ENCODE measurements at regions not wholly inside any gene's neighbourhood (a gene's known extent, or its start where the extent isn't known, plus 50 kb on each side); places are given as distances from the start of the nearest gene placed in this dataset.

DNA sequence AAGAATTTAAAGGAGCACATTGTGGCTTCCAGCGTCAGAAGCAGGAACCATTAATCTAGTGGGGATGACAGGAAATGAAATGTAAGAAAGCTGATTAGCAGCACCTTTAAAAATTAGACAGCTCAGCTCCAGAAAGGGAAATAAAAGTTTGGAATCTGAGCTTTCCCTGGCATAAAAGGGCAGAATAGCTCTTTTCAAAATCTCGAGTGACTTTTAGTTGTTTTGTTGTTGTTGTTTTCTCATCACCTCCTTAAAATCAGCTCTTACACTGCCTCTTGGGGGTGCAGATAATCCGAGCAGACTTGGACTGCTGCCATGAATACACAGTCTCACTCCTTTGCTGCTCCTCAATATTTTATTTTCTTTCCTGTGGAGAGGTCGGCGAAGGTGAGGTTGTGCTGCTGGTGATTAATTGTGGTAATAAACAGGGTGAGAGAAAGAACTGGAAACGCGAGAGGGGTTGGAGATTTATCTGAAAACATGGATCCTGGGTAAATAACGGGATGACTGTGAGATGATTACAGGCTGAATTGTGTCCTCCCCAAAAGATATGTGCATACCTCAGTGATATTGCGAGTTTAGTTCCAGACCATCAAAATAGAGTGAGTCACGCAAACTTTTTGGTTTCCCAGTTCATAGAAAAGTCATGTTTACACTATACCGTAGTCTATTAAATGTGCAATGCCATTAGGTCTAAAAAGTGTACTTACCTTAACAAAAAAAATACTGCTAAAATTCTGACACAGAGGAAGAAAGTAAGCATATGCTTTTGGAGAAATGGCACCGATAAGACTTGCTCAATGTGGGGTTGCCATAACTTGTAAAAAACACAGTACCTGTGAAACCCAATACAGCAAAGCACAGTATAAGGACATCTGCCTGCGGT lies 787.7 kb downstream of the UQCRFS1 start:
- no peak for DNase-seq

DNA sequence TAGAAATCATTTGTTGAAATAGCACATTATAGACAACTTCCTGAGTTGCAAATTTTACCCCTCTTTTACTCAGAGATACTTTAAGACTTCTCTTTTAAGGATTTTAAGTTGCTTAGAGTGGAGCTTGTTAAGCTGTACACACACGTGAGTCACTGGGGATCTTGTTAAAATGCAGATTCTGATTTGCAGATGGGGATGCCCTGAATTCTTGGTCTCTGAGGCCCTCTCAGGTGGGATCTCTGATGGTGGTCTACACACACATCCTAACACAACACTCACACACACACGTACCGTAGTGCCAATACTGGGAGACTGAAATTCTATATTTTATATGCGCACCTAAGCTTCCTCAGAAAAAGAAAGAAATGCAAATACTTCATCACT lies 788.3 kb downstream of the UQCRFS1 start:
- no peak for DNase-seq

DNA sequence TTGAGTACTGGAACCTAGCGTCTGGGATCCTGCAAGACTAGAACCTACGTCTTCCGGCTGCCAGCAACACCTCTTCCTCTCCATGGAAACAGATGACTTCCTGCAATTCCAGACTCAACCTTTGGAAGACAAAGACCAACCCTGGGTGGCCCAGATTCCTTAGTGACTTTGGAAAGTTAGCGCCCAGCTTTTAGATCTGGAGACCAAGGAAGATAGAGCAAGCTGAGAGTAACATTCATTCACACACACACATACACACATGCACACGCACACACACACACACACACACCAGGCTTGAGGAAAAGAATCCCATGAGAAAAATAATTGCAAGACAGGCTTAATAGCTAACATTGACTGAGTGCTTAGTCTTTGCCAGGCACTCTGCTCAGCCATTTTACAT lies 788.9 kb downstream of the UQCRFS1 start:
- DNase-seq, result no peak

DNA sequence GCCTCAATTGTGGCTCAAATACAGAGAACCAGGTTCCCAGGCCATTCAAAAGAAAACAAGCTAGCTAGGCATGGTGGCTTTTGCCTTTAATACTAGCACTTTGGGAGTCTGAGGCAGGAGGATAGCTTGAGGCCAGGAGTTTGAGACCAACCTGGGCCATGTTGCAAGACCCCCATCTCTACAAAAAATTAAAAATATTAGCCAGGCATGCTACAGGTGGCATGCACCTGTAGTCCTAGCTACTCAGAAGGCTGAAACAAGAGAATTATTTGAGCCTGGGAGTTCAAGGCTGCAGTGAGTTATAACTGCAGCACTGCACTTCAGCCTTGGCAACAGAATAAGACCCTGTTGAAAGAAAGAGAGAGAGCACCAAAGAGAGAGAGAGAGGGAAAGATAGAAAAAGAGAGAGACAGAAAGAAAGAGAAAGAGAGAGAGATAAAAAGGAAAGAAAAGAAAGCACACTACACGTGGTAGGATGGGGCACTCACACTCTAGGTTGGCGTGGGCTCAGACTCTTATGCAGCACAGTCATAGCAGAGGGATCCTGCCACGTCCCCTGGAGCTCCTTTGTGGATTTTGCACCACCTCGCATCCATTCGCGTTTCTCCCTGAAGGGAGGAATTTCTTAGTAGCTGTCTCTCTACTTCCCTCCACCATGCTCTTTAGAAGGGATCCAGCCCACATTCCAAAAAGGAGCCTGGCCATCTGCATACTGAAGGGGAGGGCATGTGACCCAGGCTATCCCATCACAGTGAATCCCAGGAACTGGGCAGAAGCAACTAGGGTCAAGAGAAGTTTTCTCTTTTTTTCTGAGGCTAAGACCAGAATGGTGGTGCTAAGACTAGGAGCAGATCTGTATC lies 789.9 kb downstream of the UQCRFS1 start:
- DNase-seq, result no peak

DNA sequence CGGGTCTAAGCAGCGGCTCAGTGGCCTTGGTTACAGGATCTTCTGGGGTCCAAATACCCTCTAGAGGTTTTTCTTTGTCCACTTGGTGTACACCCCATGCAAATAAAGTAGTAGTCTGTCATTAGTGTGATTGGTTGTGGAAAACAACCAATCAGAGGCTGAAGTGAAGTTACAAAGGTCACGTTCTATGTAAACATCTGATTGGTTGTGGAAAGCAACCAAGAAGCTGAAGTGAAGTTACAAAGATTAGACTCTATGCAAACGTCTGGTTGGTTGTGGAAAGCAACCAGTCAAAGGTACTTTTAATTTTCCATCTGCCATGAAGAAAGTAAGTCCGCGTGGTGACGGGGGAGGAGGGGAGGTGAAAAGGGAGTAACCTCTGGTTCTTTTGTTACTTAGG lies 790.9 kb downstream of the UQCRFS1 start:
- DNase-seq, result no peak

DNA sequence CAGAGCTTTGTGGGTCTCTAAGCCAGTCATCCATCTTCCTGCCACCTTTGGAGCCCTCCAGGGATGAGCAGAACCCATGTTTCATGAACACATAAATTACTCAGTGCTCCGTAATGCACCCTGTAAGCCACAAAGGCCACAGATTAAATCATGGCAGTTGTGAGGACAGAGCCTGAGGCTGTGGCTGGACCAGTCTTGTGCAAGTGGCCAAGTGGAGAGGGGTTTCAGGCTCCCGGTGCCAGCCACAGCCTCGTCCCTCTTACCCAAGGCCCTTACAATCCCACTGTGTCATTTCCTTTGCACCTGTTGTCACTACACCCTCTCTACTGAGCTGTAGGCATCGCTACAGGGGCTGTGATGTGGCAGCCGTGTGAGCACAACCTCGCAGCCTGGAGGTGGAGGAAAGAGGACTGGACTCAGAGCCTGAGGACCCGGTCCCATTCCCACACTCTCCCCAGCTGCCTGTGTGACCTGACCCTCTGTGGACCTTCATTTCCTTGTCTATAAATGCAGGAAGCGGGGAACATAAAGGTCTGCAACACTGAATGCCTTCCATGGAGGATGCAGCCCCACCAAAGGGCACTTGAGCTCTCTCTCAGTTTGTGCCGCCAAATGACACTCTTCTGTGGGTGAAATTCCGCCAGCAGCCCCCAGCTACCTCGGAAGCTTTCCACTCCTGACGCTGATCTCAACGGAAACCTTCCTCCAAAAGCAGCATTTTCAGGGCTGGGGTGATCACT lies 792.0 kb downstream of the UQCRFS1 start:
- DNase-seq, result no peak

DNA sequence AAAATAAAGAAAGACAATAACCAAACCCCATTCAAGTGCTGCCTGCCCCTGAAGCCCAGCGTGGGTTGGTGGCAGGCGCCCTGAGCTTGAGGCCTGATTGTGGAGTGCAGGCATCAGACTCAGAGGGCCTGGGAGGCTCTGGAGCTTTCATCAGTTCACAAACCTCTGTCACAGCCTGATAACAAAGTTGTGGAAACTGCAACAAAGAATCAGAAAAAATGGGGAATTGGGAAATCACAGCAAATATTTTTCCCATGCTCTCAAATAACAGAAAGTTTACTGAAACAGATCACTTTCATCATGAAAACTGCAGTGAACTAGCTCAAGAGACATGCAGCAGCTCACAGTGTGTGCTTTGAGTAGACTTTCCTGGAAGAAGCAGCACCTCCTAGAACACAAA lies 793.6 kb downstream of the UQCRFS1 start:
- no peak for DNase-seq

DNA sequence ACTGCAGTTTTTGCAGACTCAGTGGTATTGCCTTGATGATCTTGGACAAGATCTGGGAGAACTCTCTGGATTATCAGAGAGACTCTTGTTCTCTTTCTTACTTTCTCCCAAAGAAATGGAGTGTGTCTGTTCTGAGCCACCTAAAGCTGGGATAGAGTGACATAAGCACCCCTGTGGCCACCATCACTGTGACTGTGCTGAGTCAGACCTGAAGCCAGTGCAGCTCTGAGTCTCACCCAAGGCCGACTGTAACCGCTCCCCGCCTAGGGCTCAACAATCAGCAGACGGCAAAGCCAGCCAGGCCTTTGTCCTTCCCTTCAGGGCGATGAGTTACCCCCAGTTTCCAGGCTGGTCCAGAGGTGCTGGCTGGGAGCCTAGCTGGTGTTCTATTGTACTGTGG lies 795.6 kb downstream of the UQCRFS1 start:
- DNase-seq, result no peak

DNA sequence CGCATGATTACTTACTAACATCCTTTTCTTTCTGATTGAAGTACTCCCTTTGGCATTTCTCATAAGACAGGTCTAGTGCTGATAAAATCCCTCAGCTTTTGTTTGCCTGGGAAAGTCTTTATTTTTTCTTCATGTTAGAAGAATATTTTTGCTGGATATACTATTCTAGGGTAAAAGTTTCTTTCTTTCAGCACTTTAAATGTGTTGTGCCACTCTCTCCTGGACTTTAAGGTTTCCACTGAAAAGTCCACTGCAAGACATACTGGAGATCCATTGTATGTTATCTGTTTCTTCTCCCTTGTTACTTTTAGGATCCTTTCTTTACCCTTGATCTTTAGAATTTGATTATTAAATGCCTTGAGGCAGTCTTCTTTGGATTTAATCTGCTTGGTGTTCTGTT lies 796.7 kb downstream of the UQCRFS1 start:
- DNase-seq, result no peak

DNA sequence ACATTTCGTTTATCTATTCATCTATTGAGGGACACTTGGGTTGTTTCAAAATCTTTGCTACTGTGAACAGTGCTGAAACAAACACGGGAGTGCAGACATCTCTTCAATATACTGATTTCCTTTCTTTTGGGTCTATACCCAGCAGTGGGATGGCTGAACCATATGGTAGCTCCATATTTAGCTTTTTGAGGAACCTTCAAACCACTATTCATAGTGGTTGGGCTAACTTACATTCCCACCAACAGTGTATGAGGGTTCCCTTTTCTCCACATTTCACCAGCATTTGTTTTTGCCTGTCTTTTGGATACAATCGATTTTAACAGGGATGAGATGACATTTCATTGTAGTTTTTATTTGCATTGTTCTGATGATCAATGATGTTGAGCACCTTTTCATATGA lies 798.2 kb downstream of the UQCRFS1 start:
- DNase-seq, result no peak

DNA sequence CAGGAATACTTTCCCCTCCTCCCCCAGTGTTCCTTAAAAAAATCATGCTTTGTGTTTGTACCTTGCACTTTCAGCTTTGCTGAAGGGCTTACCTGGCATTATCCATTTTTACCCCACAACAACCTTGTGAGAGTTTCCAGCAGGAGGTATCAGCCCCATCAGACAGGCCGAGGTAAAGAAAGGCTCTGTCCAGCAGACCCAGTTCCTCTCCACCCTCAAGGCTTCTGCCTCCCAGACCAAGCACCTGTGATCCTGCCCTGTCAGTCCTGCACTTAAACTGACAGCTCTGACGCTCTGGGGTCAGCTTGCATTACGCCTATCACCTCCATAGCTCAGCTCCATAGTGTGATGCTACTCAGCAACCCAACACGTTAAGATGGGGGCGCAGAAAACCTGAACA lies 803.1 kb downstream of the UQCRFS1 start:
- no peak for DNase-seq

DNA sequence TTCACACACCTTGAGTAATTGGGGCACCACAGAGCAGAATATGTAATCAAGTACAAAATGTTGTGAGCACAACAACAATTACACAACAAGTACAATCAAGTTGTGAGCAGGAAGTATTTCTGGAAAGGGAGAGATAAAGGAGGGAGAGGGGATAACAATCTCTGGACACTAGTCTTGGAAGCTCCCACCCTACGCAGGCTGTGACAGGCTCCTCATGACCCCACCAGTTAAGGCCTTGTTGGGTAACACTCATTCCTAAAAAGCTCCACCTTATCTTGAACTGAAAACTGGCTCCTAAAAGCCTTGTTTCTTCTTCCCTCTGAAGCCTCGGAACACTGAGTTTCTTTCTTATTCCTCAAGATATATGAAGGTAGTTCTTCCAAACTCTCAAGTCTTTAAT lies 806.0 kb downstream of the UQCRFS1 start:
- DNase-seq, result no peak

DNA sequence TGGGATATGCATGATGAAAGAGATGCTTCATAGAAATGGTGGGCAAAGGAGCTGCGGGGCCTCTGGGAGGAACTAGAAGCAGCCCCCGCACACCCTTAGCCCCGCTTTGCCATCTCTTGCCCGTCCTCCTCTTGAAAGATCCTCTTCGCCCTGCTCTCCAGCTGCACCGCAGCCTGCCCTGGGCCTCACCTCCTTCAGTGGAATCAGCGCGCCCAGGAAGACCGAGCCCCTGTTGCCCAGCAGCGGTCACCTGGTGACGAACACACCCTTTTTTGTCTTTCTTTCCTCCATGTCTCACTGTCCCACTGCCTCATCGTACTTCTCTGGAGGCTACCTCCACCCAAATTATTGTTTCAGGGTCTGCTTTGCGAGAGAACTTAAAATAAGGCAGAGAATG lies 807.6 kb downstream of the UQCRFS1 start:
- DNase-seq, result no peak

DNA sequence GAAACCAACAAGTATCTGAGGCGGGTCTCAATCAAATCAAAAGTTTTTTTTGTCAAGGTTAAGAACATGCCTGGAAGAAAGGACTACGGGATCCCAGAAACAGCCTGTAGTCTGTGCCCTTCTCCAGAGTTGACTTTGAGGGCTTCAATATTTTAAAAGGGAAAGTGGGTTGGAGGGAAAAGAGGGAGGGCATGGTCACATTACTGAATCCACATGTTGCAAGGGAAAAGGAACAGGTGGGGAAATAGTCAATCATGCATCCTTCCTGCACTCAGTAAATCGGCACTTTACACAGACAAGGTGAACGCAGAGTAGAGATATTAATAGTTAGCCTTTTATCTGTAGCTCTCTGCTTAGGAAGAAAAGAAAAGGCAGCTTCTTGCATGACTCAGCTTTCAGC lies 808.5 kb downstream of the UQCRFS1 start:
- no peak for DNase-seq

DNA sequence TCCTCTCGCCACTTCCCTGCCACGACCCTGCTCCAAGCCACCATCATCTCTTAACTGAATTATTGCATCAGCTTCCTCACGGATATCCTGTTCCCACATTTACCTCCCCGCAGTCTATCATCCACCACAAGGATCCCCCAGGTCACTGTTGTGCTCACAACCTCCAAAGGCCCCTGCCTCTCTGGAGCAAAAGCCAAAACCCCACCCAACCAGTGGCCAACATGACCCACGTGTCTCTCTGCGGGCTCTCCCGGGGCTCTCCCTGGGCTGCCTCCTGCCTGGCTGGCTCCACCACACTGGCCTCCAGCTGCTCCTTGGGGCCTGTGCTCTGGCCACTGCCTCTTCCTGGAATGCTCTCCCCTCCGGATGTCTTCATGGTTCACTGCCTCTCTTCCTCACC lies 809.3 kb downstream of the UQCRFS1 start:
- DNase-seq, result no peak

DNA sequence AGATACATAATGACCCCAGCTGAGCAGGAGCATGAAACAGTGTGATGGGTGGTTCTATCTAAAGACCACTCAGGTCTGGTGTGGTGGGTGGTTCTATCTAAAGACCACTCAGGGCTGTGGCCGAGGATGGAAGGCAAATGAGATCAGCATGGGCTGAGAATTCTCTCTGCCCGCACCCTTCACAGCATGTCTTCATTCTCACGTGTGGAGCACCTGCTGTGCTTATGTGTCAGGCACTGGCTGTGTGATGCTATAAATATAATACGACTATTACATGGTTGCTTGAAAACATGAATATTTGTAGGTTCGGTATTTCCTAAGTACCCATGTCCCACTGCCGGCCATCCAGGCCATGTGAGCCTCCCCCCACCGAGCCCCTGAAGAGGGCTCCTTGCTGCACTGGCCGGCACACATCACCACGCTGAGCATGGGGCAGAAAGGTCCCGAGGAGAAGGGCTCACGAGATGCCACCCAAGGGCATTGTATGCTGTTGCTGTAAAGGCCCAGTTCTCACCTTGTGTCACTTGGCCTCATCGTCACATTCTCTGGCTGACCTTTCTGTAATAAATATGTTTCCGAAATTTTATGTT lies 810.2 kb downstream of the UQCRFS1 start:
- no peak for DNase-seq

DNA sequence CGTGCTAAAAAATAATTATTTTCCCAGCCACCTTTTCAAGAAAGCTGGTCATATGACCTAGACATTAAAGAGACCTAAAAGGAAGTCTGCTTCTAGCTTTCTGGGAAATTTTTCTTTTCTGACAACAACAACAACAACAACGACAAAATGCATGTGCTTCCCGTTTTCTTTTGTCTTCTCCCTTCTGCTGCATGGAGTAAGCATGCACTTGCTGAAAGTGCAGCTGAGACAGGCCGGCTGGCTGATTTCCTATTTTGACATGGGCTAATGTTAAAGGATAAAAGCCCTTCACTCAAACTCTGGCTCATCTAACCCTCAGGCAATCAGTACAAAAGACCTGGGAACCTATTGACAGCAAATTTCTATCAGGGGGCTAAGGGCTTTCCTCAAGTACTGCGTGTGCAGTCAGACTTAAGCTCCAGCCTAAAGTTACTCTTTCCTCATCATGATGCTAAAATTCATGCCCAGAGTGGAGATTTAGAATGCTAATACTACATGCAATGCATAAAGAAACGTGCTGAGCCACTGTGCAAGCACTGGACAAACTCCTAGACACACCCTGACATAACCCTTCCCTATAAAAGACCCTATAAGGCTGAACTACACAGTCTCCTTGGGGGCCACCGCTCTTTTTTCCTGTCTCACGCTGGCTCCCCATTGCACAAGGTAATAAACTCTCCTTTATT lies 811.1 kb downstream of the UQCRFS1 start:
- DNase-seq, result no peak

DNA sequence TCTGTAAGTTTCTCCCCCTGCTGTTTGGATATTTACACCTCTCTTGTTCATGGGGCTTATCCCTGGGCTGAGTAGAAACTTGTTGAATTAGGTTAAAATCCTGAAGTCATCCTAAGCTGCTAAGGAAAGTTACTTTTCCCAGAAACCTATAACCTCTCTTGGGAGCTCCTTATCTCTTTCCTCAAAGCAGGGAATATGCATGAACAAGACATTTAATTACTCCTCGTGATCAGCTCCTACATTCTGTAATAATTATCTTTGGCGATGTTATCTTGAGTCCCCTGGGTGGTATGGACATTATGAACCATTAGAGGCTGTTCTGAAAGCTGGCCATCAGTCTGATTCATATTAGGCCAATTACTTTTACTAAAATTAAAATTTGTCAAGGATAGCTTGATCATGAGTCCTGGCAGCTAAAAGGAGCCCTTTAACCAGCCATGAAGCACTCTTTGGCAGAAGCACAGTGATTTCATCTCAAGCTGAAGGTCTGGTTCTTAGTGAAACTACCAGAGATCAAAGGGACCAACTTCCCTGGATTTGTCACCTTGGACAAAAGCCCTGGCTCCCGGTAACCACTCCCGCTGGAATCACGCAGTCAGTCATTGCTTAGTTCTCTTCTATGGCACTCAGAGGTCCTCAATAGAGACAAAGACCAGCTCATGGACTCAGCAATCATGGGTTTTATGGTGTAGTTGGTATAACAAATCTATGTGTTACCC lies 811.8 kb downstream of the UQCRFS1 start:
- DNase-seq, result no peak

DNA sequence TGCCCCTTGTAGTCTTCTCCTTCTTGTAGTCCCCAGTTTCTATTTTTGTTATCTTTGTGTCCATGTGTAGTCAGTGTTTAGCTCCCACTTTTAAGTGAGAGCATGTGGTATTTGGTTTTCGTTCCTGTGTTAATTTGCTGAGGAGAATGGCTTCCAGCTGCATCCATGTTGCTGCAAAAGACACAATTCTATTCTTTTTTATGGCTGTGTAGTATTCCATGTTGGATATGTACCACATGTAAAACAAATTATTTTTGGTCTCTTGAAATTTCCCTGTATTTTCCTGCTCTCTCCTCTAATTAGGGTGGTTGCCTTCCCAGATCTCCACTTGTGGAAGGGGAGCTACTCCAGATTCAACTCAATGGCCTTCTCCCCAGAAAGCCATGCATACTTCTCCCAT lies 813.8 kb downstream of the UQCRFS1 start:
- DNase-seq, result no peak

DNA sequence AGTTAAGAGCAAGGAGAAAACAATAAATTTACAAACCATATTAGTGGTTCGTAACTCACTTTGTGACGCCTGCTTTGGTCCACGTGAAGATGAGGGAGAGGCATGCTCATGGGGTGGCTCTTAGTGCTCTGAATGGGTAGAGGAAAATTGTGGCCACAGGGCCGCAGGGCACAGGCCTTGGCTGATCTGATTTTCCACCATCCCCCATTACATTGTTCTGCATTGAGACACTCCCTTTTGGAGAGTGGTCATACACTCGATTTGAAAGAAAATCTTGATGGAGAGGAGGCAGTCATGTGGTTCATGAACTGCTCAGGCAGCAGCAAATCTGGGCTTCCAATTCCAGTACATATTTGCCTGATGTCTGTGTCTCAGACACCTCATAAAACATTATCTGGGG lies 815.2 kb downstream of the UQCRFS1 start:
- DNase-seq, result no peak

DNA sequence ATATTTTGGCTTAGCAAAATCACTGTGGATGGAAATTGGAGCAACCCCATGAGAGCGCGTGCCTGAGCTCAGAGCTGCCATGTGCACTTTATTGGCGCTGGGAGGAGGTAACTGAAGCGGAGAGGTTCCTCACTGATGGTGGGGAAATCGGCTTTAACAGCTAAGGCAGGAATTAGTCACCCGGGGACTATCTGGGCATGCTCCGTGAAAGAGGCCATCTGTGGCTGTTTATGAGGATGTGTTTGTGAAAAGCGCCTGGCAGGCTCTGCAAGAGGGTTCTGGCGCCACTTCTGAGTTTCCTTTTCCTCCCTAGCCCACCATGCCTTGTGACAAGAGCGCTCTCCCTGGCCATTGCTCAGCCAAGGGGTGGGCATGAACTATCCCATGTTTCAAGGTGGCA lies 815.6 kb downstream of the UQCRFS1 start:
- no peak for DNase-seq

DNA sequence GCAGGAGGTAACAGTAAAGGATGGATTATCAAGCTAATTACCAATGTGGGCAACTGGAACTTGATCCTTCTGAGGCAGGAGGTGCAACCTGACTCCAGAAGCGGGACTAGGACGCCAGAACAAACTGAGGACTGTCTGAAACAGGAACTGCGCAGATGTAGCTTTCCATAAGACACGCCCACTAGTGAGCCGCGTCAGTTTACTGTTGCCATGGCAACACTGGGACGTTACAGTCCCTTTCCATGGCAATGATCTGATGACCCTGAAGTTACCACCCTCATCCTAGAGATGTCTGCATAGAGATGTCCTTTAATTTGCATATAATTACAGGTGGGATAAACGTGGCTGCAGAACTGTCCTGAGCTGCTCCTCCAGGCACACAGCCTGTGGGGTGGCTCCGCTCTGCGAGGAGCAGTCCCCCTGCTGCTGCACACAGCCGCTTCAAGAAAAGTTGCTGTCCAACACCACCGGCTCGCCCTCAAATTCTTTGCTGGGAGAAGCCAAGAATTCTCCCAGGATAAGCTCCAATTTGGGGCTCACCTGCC lies 816.6 kb downstream of the UQCRFS1 start:
- peak; percentile 80 for DNase-seq
